ENCODE measurements at regions not wholly inside any gene's neighbourhood (a gene's known extent, or its start where the extent isn't known, plus 50 kb on each side); places are given as distances from the start of the nearest gene placed in this dataset.
"Not testable (repeated sequence)": the region's sequence is repeated elsewhere in the genome, so short reads cannot be mapped to it uniquely, and the experiment has no call there.

- Histone ChIP-seq H3K9me3 (ENCODE audit: low read length) (no peaks in the 10 kb centered on the region), H3K27me3 (ENCODE audit: low read length) (0 out of 2 replicates have a peak, but pooled peaks cover 3% of the 10 kb centered on the region), H3K27ac (ENCODE audit: low read length) (no peak overlapping the region), H3K4me1 (ENCODE audit: low read length) (no peaks in the 10 kb centered on the region), H4K20me1 (ENCODE audit: insufficient read depth, low read depth, low read length) (no peaks in the 10 kb centered on the region), H3K36me3 (ENCODE audit: insufficient read depth, low read length) (no peaks in the 10 kb centered on the region), H3K9me2 (replicated peaks; ENCODE audit: insufficient read depth, low read length) (no peaks in the 10 kb centered on the region), H3K4me3 (ENCODE audit: low read length) (no peak overlapping the region), H3K9ac (ENCODE audit: low read length) (no peak overlapping the region), H2AFZ (ENCODE audit: low read length) (no peak overlapping the region), H3K4me2 (ENCODE audit: low read depth, low read length, poor library complexity, severe bottlenecking) (no peak overlapping the region), H3K79me2 (ENCODE audit: low read length) (no peaks in the 10 kb centered on the region)
- DNase-seq, result no peak
These were observed 308.5 kb downstream of the MAN2A1 start for GRCh38 chr5:109998208-109998607.

- H3K4me3 ChIP-seq (ENCODE audit: low read length), result no peak overlapping the region
- no peak overlapping the region for H3K9ac ChIP-seq (ENCODE audit: low read length)
- no peaks in the 10 kb centered on the region for H3K9me3 ChIP-seq (ENCODE audit: low read length)
- no peaks in the 10 kb centered on the region for H3K9me2 ChIP-seq (replicated peaks; ENCODE audit: insufficient read depth, low read length)
- DNase-seq, result no peak
- H3K36me3 ChIP-seq (ENCODE audit: insufficient read depth, low read length), result no peaks in the 10 kb centered on the region
- H3K27ac ChIP-seq (ENCODE audit: low read length), result no peak overlapping the region
- H3K4me2 ChIP-seq (ENCODE audit: low read depth, low read length, poor library complexity, severe bottlenecking), result no peak overlapping the region
- H3K79me2 ChIP-seq (ENCODE audit: low read length), result no peaks in the 10 kb centered on the region
- H3K27me3 ChIP-seq (ENCODE audit: low read length), result 0 out of 2 replicates have a peak, but pooled peaks cover 3% of the 10 kb centered on the region
- H3K4me1 ChIP-seq (ENCODE audit: low read length), result no peaks in the 10 kb centered on the region
- no peak overlapping the region for H2AFZ ChIP-seq (ENCODE audit: low read length)
- H4K20me1 ChIP-seq (ENCODE audit: insufficient read depth, low read depth, low read length), result no peaks in the 10 kb centered on the region
These were observed 309.0 kb downstream of the MAN2A1 start for GRCh38 chr5:109998726-109999125.

- Histone ChIP-seq H2AFZ (ENCODE audit: low read length) (no peak overlapping the region), H4K20me1 (ENCODE audit: insufficient read depth, low read depth, low read length) (no peaks in the 10 kb centered on the region), H3K9me2 (replicated peaks; ENCODE audit: insufficient read depth, low read length) (no peaks in the 10 kb centered on the region), H3K27ac (ENCODE audit: low read length) (no peak overlapping the region), H3K9me3 (ENCODE audit: low read length) (no peaks in the 10 kb centered on the region), H3K4me2 (ENCODE audit: low read depth, low read length, poor library complexity, severe bottlenecking) (no peak overlapping the region), H3K79me2 (ENCODE audit: low read length) (no peaks in the 10 kb centered on the region), H3K27me3 (ENCODE audit: low read length) (0 out of 2 replicates have a peak, but pooled peaks cover 3% of the 10 kb centered on the region), H3K4me1 (ENCODE audit: low read length) (no peaks in the 10 kb centered on the region), H3K9ac (ENCODE audit: low read length) (no peak overlapping the region), H3K4me3 (ENCODE audit: low read length) (no peak overlapping the region), H3K36me3 (ENCODE audit: insufficient read depth, low read length) (no peaks in the 10 kb centered on the region)
- no peak for DNase-seq
These were observed 311.9 kb downstream of the MAN2A1 start for GRCh38 chr5:110001648-110002047.

GRCh38 chr5:110002652-110003051, 312.9 kb downstream of the MAN2A1 start:
- 0 out of 2 replicates have a peak, but pooled peaks cover 3% of the 10 kb centered on the region for H3K27me3 ChIP-seq (ENCODE audit: low read length)
- no peak overlapping the region for H3K4me3 ChIP-seq (ENCODE audit: low read length)
- H3K4me2 ChIP-seq (ENCODE audit: low read depth, low read length, poor library complexity, severe bottlenecking), result no peak overlapping the region
- H4K20me1 ChIP-seq (ENCODE audit: insufficient read depth, low read depth, low read length), result no peaks in the 10 kb centered on the region
- no peaks in the 10 kb centered on the region for H3K9me3 ChIP-seq (ENCODE audit: low read length)
- H3K4me1 ChIP-seq (ENCODE audit: low read length), result no peaks in the 10 kb centered on the region
- no peak for DNase-seq
- H3K9ac ChIP-seq (ENCODE audit: low read length), result no peak overlapping the region
- no peaks in the 10 kb centered on the region for H3K36me3 ChIP-seq (ENCODE audit: insufficient read depth, low read length)
- H3K79me2 ChIP-seq (ENCODE audit: low read length), result no peaks in the 10 kb centered on the region
- no peaks in the 10 kb centered on the region for H3K9me2 ChIP-seq (replicated peaks; ENCODE audit: insufficient read depth, low read length)
- no peak overlapping the region for H2AFZ ChIP-seq (ENCODE audit: low read length)
- no peak overlapping the region for H3K27ac ChIP-seq (ENCODE audit: low read length)

GRCh38 chr5:110005907-110006562, 316.3 kb downstream of the MAN2A1 start:
- H2AFZ ChIP-seq (ENCODE audit: low read length); H3K4me1 ChIP-seq (ENCODE audit: low read length); H3K9me2 ChIP-seq (replicated peaks; ENCODE audit: insufficient read depth, low read length): not testable (repeated sequence)

GRCh38 chr5:110007101-110007500, 317.4 kb downstream of the MAN2A1 start:
- Histone ChIP-seq H3K36me3 (ENCODE audit: insufficient read depth, low read length) (no peaks in the 10 kb centered on the region), H2AFZ (ENCODE audit: low read length) (no peak overlapping the region), H3K27ac (ENCODE audit: low read length) (no peak overlapping the region), H4K20me1 (ENCODE audit: insufficient read depth, low read depth, low read length) (no peaks in the 10 kb centered on the region), H3K4me1 (ENCODE audit: low read length) (no peaks in the 10 kb centered on the region), H3K9ac (ENCODE audit: low read length) (no peak overlapping the region), H3K27me3 (ENCODE audit: low read length) (0 out of 2 replicates have a peak, but pooled peaks cover 3% of the 10 kb centered on the region), H3K4me3 (ENCODE audit: low read length) (no peak overlapping the region), H3K9me2 (replicated peaks; ENCODE audit: insufficient read depth, low read length) (no peaks in the 10 kb centered on the region), H3K9me3 (ENCODE audit: low read length) (no peaks in the 10 kb centered on the region), H3K4me2 (ENCODE audit: low read depth, low read length, poor library complexity, severe bottlenecking) (no peak overlapping the region), H3K79me2 (ENCODE audit: low read length) (no peaks in the 10 kb centered on the region)
- no peak for DNase-seq

More at GRCh38 chr5:110005907-110006562, 316.3 kb downstream of the MAN2A1 start:
- not testable (repeated sequence) for H3K79me2 ChIP-seq (ENCODE audit: low read length); H3K27ac ChIP-seq (ENCODE audit: low read length); H3K4me2 ChIP-seq (ENCODE audit: low read depth, low read length, poor library complexity, severe bottlenecking); H3K36me3 ChIP-seq (ENCODE audit: insufficient read depth, low read length); H3K27me3 ChIP-seq (ENCODE audit: low read length); DNase-seq; H3K9me3 ChIP-seq (ENCODE audit: low read length); H4K20me1 ChIP-seq (ENCODE audit: insufficient read depth, low read depth, low read length); H3K4me3 ChIP-seq (ENCODE audit: low read length); H3K9ac ChIP-seq (ENCODE audit: low read length)

GRCh38 chr5:110008131-110008530, 318.4 kb downstream of the MAN2A1 start:
- H3K9me3 ChIP-seq (ENCODE audit: low read length), result no peaks in the 10 kb centered on the region
- H3K4me1 ChIP-seq (ENCODE audit: low read length), result no peaks in the 10 kb centered on the region
- no peak overlapping the region for H3K27ac ChIP-seq (ENCODE audit: low read length)
- H3K27me3 ChIP-seq (ENCODE audit: low read length), result 0 out of 2 replicates have a peak, but pooled peaks cover under 1% of the 10 kb centered on the region
- no peak for DNase-seq
- H3K36me3 ChIP-seq (ENCODE audit: insufficient read depth, low read length), result no peaks in the 10 kb centered on the region
- H3K4me2 ChIP-seq (ENCODE audit: low read depth, low read length, poor library complexity, severe bottlenecking), result no peak overlapping the region
- no peak overlapping the region for H3K9ac ChIP-seq (ENCODE audit: low read length)
- H4K20me1 ChIP-seq (ENCODE audit: insufficient read depth, low read depth, low read length), result no peaks in the 10 kb centered on the region
- H3K79me2 ChIP-seq (ENCODE audit: low read length), result no peaks in the 10 kb centered on the region
- H3K4me3 ChIP-seq (ENCODE audit: low read length), result no peak overlapping the region
- no peaks in the 10 kb centered on the region for H3K9me2 ChIP-seq (replicated peaks; ENCODE audit: insufficient read depth, low read length)
- no peak overlapping the region for H2AFZ ChIP-seq (ENCODE audit: low read length)

- H3K79me2 ChIP-seq (ENCODE audit: low read length), result no peaks in the 10 kb centered on the region
- H3K27ac ChIP-seq (ENCODE audit: low read length), result no peak overlapping the region
- H3K36me3 ChIP-seq (ENCODE audit: insufficient read depth, low read length), result no peaks in the 10 kb centered on the region
- H3K4me2 ChIP-seq (ENCODE audit: low read depth, low read length, poor library complexity, severe bottlenecking), result no peak overlapping the region
- no peak overlapping the region for H3K4me3 ChIP-seq (ENCODE audit: low read length)
- H3K27me3 ChIP-seq (ENCODE audit: low read length), result no peaks in the 10 kb centered on the region
- no peak overlapping the region for H3K9ac ChIP-seq (ENCODE audit: low read length)
- H3K4me1 ChIP-seq (ENCODE audit: low read length), result no peaks in the 10 kb centered on the region
- no peak for DNase-seq
- no peaks in the 10 kb centered on the region for H3K9me2 ChIP-seq (replicated peaks; ENCODE audit: insufficient read depth, low read length)
- no peaks in the 10 kb centered on the region for H4K20me1 ChIP-seq (ENCODE audit: insufficient read depth, low read depth, low read length)
- no peaks in the 10 kb centered on the region for H3K9me3 ChIP-seq (ENCODE audit: low read length)
- H2AFZ ChIP-seq (ENCODE audit: low read length), result no peak overlapping the region
These were observed 322.4 kb downstream of the MAN2A1 start for GRCh38 chr5:110012145-110012544.

All from Karpas-422 (cell line).